T1000 (cell line): ENCODE measurements at regions not wholly inside any gene's neighbourhood (a gene's known extent, or its start where the extent isn't known, plus 50 kb on each side); places are given as distances from the start of the nearest gene placed in this dataset.

Experiments
- DNase-seq: peaks from one replicate; lab custom pipeline; 2025; ENCODE audit warnings: mixed read lengths; lab: John Stamatoyannopoulos, UW

DNA sequence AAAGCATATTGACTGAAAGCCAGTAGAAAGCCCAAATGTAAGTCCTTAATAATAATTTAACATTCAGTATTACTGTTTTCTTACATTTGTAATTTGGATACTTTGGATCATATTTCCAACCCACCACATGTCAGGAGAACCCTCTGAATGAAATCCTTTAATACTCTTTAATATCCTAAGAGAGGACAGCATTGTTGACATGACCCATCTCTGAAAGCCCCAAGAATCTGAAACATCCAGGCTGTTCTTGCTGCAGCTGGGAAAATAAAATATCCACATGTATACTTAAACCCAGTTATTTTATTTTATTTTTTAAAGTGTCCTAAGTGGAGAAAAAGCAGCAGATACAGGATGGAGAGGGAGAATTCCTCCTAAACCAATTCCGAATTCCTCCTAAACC lies 130.8 kb upstream of the RIPOR2 start:
- no peak for DNase-seq

DNA sequence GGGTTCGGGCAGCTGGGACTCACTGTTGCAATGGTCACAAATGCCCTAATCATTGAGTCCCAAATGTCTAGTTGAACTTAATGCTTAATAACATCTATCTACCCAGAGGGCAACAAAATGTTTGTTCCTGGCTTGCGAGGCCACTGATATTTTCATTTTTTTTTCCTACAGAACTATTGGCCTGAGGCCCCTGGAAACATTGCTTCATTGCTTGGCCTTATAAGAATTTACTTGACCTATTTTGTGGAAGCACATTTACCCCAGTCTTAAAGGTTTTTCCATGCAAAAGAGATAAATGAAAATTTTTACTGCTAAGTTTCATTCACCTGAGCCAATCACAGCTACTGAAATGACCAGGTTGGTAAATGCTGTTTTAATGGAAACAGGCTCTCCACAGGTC lies 133.1 kb upstream of the RIPOR2 start:
- no peak for DNase-seq

DNA sequence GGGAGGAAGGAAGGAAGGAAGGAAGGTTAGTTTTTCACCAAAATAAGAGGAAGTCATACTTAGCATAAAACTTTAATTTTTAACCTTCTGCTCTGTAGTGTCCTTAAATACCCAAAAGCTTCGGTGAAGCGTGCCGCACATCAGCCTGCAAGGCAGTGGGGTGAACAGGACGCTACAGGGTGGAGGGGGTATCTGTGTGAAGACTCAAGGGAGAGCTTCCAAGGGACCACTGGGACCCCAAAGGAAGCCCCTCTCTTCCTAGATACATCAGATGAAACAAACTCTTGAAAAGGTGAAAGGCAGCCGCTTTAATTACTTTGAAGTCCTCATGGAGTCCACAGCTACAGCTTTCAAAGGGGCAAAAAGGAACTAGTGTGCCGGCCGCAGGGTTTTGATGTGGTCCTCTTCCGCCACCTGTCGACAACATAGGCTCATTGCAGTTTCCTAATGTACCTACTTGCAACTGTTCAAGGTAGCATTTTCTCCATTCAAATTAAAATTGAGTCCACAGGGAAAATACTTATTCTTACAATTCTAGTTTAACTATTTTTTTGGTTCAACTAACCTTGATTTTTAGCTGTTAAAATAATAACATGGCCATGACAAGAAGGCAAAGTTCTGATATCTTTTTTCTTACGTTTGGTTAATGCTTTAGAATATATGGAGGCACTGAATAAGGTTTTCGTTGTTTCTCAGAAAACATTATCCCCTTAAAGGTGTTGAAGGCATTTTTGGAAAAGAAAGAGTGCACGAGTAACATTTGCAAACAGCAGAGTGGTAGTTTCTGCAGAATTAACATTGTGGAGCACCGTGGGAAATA lies 135.0 kb upstream of the RIPOR2 start:
- peak; percentile 65 for DNase-seq

GRCh38 chr6:25078141-25078540 lies 142.4 kb upstream of the RIPOR2 start:
- no peak for DNase-seq

DNA sequence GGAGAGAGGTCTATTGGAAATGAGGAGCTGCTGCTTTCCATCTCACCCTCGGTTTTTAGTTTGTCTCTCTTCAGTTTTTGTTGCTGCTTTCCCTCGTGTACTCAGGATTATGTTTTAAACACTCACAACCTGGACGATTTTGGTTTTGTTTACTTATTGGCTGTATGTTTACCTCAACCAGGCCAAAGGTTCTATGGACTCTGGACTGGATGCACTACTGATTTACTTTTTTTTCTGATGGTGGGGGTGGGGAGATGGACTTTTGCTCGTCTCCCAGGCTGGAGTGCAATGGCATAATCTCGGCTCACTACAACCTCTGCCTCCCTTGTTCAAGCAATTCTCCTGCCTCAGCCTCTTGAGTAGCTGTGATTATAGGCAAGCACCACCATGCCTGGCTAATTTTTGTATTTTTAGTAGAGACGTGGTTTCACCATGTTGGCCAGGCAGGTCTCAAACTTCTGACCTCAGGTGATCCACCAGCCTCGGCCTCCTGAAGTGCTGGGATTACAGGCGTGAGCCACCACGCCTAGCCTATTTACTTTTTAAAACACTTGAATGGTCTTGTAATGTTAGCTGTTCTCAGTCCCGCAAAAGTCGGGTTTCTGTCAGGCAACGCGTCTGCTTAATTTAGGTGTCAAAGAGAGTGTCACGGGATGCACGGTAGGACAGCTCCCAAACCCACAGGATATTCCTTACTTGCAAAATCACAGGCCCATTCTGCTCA lies 148.2 kb upstream of the RIPOR2 start:
- DNase-seq: no peak

DNA sequence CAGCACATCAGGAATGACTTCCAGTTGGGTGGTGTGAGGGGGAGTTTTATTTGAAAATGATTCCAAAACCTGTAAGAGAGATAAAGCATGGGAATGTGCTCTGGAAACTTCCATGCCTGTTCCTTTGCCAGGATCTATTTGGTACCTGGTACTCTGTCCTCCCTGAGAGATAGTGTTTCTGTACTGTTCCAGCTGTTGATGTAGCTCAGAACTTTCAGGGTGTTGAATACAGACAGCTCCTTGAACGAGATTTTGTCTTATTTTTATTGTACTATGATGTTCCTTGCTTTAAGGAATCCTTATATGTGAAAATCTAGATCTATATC lies 148.7 kb upstream of the RIPOR2 start:
- DNase-seq: no peak

DNA sequence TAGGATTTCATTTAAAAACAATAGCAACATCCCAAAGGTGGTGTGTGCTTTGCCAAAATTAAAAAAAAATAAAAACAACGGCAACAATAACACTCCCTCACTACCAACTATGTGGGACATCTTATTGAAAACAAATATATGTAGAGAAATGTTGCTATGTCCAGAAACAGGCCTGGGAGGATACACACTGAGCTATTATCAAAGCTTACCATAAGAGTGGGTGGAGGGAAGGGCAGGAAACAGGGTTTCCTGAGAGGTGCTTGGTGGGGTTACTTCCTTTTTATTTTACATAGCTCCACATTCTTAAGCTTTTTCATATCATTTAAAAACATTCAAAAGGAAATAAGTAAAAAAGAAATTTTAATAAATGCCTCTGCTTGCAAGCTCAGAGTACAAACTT lies 150.0 kb upstream of the RIPOR2 start:
- no peak for DNase-seq

DNA sequence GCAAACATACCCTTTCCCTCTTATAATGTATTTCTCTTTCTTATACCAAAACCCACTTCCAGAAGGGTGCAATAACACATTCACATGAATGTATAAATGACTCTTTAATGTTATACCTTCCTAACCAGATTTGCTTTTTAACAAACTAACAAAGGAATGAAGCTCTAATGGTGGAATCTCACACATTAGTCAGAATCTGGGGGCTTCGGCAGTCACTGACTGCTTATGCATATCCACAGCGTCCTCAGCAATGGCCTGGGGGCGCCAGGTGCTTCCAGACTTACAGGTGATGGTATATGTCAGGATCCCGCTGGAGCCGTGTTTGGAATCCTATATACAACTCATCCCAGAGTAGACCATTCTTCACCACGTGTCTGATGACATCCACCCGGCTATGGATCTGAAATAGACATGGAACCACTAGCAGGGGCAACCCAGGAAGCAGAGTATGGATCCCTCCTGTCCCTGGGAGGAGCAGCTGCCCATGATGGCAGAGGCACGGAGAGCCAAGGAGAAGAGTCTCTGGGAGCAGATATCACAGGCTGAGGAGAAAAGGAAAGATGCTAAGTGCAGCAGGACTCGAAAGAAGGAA lies 150.8 kb upstream of the RIPOR2 start:
- DNase-seq: no peak

DNA sequence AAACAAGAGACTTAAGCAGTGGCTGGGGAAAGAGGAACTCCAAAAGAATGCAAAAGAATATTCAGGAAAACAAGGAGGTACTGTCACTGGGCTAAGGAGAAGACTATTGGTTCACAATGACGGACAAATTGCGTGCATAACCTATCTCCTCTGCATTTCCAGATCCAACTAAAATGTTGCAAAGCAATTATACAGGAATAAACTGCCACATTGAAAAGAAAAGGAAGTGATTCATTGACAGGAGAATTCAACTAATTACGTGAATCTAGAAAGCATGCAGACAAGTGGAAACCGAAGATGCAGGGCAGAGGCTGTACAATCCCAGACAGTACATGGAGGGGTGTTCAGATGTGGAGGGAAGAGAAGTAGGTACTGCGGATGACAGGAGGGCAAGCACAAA lies 152.8 kb upstream of the RIPOR2 start:
- no peak for DNase-seq

- DNase-seq: no peak
These were observed 153.7 kb upstream of the RIPOR2 start for GRCh38 chr6:25089442-25089841.

- DNase-seq: no peak
These were observed 159.0 kb upstream of the RIPOR2 start for GRCh38 chr6:25094726-25095125.

GRCh38 chr6:25100288-25100687 lies 164.5 kb upstream of the RIPOR2 start:
- DNase-seq: no peak

- no peak for DNase-seq
These were observed 167.8 kb upstream of the RIPOR2 start for GRCh38 chr6:25103603-25104002.

DNA sequence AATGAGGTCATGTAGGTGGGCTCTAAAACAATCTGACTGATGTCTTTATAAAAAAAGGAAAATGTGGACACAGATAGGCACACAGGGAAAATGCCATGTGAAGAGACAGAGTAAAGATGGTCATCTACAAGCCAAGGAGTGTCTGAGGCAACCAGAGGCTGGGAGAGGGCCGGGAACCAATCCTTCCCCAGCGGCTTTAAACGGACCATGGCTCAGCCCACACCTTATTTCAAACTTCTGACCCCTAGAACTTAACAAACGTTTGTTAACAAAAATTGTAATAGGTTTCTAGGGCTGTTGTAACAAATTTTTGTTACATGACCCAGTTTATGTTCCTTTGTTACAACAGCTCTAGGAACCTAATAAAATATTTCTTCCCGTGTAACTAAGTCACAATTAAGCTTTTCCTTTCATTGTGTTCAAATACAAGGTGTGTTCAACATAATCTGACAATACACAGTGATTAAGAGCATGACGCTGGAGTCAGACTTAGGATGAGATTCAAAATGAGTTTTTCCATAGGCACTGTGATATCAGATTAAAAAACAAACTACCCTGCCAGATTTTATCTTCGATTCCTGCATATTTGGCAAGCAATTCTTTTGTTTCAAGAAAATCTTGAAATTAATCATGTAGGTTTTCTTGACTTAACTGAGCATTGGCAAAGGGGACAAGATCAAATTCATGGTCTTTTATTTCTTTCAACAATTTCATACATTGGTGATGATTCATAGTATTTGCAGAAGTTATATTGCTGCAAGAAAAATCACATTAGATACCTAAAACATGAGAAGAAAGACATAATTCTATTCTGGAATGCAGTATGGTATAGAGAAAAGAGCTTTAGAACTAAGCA lies 169.5 kb upstream of the RIPOR2 start:
- no peak for DNase-seq

DNA sequence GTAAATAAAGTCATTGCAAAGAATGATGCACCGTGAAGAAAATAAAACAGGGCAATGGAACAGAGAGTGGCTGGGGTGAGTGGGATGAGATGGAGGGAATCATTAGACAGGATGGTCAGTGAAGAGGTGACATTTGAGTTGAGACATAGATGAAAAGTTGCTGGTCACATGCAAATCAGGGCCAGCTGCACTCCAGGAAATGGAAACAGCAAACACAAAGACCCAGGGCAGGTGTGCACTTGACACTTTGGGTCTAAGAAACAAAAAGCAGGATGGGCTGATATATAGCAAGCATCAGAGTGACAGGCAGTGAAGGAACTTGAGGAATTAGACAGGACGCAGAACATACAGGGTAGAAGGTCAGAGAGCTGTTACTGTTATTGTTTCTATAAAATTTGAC lies 171.5 kb upstream of the RIPOR2 start:
- no peak for DNase-seq

GRCh38 chr6:25111782-25112181 lies 167.4 kb upstream of the CARMIL1 start:
- no peak for DNase-seq

DNA sequence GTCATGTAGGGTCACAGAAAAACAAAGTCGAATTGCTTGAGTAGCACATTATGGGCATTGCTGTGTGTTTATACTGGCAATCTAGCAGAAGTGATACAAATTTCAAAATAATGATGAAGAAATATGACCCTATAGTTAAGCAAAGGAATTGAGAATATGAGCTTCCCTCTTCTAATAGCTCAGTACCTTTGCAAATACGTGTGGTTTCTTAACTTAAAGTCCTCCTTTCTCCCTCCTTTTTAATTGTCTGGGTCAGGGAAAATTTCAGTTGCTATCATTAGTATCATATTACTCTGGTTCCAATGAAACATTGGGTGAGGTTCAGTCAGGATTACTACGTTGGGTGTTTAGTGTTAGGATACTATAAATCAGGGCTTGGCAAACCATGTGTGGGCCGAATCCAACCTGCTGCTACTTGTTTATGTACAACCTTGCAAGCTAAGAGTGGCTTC lies 166.8 kb upstream of the CARMIL1 start:
- DNase-seq: no peak

- no peak for DNase-seq
These were observed 165.7 kb upstream of the CARMIL1 start for GRCh38 chr6:25113436-25113835.

- no peak for DNase-seq
These were observed 161.1 kb upstream of the CARMIL1 start for GRCh38 chr6:25118038-25118437.

DNA sequence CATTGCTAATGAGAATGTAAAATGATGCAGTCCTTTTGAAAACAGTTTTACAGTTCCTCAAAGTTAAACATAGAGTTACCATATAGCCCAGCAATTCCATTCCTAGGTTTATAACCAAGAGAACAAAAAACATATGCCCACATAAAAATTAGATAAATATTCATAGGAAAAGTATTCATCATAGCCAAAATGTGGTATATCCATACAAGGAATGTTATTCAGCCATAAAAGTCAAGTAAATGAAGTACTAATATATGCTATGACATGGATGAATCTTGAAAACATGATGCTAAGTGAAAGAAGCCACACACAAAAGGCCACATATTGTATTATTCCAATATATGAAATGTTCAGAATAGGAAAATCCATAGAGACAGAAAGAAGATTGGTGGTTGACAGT lies 158.0 kb upstream of the CARMIL1 start:
- no peak for DNase-seq

GRCh38 chr6:25122001-25122400 lies 157.2 kb upstream of the CARMIL1 start:
- no peak for DNase-seq

- no peak for DNase-seq
These were observed 156.4 kb upstream of the CARMIL1 start for GRCh38 chr6:25122622-25123237.
